HG02981 (cell line): ENCODE measurements at regions not wholly inside any gene's neighbourhood (a gene's known extent, or its start where the extent isn't known, plus 50 kb on each side); places are given as distances from the start of the nearest gene placed in this dataset.

Experiments
- ATAC-seq: cut with Tn5 transposase; IDR thresholded peaks from one replicate; pipeline ENCODE4 v1.9.1; 2021; ENCODE audit warnings: mild to moderate bottlenecking, moderate library complexity; ENCODE audit not compliant: unreplicated experiment

- no peak for ATAC-seq
Observed at GRCh38 chr14:32019276-32019675, 57.8 kb upstream of the ARHGAP5 start.

- no peak for ATAC-seq
Observed at GRCh38 chr14:32020882-32021281, 56.2 kb upstream of the ARHGAP5 start.

GRCh38 chr14:32021341-32021740, 55.8 kb upstream of the ARHGAP5 start:
- ATAC-seq, result no peak

GRCh38 chr14:32022525-32022924, 54.6 kb upstream of the ARHGAP5 start:
- ATAC-seq, result no peak

DNA sequence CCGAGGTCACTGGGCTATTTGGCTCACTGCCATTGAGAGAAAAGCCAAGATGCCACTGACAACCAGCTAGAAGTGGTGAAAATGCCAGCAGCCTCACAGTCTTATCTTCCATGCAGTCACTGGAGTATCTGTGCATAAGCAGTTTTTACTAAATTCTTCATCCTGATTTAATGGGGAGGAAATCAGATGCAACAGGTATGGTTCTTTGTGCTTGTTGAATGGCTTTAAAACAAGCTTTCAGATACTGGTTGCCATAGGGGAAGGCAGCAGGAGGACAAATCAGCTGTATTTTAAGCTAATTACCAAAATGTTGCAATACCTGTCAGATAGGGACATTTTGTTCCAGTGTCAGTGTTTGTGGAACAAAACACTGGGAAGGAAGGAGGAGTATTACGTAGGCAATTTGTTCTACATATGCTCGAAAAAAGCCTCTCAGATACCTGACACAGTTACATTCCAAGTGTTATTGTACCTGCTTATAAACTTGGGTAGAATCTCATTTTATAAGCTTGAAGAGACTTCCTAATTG, 54.1 kb upstream of the ARHGAP5 start:
- ATAC-seq, result no peak

- no peak for ATAC-seq
Observed at GRCh38 chr14:32023540-32023939, 53.6 kb upstream of the ARHGAP5 start.

- ATAC-seq, result no peak
Observed at GRCh38 chr14:32027255-32027939, 49.7 kb upstream of the ARHGAP5 start.
